Posterior vena cava (tissue), 2 donors: ENCODE measurements at regions not wholly inside any gene's neighbourhood (a gene's known extent, or its start where the extent isn't known, plus 50 kb on each side); places are given as distances from the start of the nearest gene placed in this dataset.
"Not testable (repeated sequence)": the region's sequence is repeated elsewhere in the genome, so short reads cannot be mapped to it uniquely, and the experiment has no call there.

ENCODE experiments used
- DNase-seq: peaks from one replicate; pipeline ENCODE4 v3.0.0-alpha.2; 2020; ENCODE audit warnings: low spot score
- intact Hi-C, 2 donors: fragments of 100-400 bp; cut with DNase I; formaldehyde crosslinking; loops; one replicate each; pipeline versions ENCODE4 v1.14.1 to v1.14.2; 2022 to 2023
- donor health status: DM: yes; HTN: yes; CAD: no.
- donor health status: DM: yes; HTN: yes; CAD: no.

GRCh38 chr10:106396192-106396591 lies 768.3 kb downstream of the SORCS1 start:
- no peak for DNase-seq
- intact Hi-C loops: no loop called here

- no peak for DNase-seq
- intact Hi-C loops: no loop called here
These were observed 769.3 kb downstream of the SORCS1 start for GRCh38 chr10:106395041-106395749.

- DNase-seq: no peak
- intact Hi-C loops: no loop called here
These were observed 771.7 kb downstream of the SORCS1 start for GRCh38 chr10:106392778-106393177.

DNA sequence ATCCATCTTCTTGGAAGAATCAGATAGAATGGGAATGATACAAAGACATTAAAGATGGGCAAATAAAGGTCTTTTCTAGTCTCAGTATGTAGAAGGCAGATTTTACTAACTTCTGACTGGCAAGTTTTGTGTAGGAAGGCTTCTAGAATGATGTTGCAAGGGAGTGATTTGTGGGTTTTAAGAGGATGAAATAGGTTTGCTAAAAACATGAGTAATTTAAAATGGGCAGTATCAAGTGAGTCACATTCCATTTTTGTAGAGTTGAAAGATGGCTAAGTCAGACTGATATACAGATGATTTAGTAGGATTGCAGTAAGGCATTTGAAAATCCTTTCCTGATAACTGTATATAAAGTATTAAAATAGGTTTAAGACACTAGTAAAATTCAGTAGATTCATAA lies 777.4 kb downstream of the SORCS1 start:
- intact Hi-C loops: no loop called here
- no peak for DNase-seq

- intact Hi-C loops: no loop called here
- DNase-seq: no peak
These were observed 780.0 kb downstream of the SORCS1 start for GRCh38 chr10:106384496-106384895.

- intact Hi-C loops: no loop called here
- no peak for DNase-seq
These were observed 783.8 kb downstream of the SORCS1 start for GRCh38 chr10:106380706-106381105.

DNA sequence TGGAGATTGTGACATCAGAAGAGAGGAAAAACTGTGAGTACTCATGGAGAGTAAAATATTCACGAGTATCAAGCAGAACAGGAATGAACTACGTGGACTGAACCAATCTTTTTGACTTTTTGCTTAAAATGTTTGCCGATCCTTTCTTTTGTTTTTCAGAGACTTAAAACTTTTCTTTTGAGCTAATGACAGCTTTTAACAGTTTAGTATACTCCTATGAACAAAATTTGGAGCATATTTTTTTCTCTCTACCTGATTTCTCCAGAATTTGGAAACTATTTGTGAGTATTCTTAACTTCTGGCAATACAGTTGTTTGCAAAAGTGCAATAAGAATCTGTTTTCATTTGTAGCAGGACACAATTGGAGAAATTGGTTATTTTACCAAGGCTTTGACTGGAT lies 786.3 kb downstream of the SORCS1 start:
- intact Hi-C loops: no loop called here
- DNase-seq: no peak

DNA sequence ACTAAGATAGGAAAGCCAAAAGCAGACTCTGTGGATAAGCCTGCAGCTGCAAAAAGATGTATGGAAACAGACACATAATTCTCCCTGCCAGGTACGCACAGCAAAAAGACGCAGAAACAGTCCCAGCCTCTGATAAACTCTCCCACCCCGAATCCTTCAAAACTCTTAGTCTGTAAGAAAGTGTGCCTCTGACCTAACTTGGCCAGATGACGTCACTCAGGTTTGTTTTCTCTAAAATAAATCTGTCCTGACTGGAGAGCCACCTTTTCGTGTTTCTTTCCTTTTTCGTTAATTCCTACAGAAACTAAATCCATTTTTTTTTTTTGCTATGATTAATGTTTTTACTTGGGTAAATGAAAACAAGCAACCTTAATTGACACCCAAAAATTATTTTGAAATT lies 793.8 kb downstream of the SORCS1 start:
- DNase-seq: no peak
- intact Hi-C loops: no loop called here

GRCh38 chr10:106360870-106361269 lies 803.6 kb downstream of the SORCS1 start:
- intact Hi-C loops: no loop called here
- no peak for DNase-seq

DNA sequence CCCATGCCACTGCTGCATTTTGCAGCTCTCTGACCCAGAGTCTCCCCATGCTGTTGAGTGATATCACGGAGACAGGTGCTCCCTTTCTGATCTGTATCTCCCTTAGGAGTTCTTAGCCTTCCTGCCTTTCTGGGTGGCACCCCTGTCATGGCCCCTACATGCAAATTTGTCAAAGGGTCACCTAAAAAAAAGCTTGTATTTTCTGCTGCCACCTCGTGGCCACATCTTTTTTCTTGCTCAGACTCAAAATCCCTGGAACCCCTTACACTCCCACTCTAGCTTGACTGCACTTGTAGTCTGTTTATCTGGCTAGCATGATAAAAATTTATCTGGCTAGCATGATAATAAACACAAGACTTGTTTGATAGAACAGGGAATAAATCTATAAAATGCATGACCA lies 809.1 kb downstream of the SORCS1 start:
- no peak for DNase-seq
- intact Hi-C loops: no loop called here

DNA sequence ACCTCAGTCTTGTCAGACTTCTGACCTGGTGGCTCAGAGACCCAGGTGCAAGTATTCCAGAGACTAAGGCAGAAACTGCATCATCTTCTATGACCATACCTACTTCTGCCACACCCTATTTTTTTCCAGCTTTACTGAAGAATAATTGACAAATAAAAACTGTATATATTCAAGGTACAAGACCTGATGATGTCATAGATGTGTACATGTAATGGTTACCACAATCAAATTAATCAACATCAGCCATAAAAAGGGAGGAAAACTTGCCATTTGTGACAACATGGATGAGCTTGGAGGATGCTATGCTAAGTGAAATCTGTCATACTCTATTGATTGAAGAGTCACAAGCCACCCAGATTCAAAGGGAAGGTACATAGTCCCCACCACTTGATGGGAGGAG lies 815.6 kb downstream of the SORCS1 start:
- intact Hi-C loops: no loop called here
- DNase-seq: no peak

- DNase-seq: no peak
- intact Hi-C loops: no loop called here
These were observed 817.0 kb downstream of the SORCS1 start for GRCh38 chr10:106347547-106347946.

GRCh38 chr10:106343539-106343938 lies 821.0 kb downstream of the SORCS1 start:
- DNase-seq, intact Hi-C loops: not testable (repeated sequence)

DNA sequence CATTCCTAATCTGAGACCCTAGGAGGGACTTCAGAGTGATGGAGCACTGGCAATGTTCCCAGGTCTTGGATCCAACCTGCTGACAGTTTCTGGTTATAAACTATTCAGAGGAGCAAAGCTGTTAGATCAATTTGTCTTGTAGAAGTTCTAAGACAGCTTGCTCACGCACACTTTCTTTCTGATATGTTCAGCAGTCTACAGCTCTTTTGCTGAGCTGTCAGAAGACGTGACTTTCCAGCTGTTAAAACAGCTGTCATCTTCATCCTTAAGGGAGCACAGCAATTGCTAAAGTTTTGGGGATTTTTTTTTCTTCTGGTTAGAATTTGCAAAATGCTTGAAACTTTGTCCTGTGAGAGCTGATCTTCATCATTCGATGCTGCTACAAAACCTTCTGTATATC lies 823.1 kb downstream of the SORCS1 start:
- no peak for DNase-seq
- intact Hi-C loops: no loop called here

DNA sequence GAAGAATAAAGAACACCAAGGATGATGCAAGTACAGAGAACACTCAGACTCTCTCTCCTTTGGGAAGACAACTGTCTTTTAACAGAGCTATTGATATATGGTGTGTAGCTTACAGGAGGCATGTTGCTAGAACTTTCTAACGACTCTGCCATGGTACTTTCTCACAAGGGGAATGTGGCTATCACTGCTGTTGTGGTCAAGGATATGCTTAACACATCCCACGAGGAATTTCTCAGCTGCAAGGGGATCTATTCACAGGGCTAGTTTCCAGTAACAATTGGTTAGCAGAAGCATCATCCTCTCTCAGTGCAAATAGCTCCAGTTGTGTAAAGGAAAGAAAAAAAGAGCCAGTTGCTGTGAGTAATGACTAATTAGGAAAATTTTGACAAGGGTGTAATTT lies 826.0 kb downstream of the SORCS1 start:
- intact Hi-C loops: no loop called here
- no peak for DNase-seq

GRCh38 chr10:106336874-106337273 lies 827.6 kb downstream of the SORCS1 start:
- DNase-seq: no peak
- intact Hi-C loops: no loop called here

GRCh38 chr10:106327747-106328146 lies 836.8 kb downstream of the SORCS1 start:
- intact Hi-C loops: no loop called here
- DNase-seq: no peak

DNA sequence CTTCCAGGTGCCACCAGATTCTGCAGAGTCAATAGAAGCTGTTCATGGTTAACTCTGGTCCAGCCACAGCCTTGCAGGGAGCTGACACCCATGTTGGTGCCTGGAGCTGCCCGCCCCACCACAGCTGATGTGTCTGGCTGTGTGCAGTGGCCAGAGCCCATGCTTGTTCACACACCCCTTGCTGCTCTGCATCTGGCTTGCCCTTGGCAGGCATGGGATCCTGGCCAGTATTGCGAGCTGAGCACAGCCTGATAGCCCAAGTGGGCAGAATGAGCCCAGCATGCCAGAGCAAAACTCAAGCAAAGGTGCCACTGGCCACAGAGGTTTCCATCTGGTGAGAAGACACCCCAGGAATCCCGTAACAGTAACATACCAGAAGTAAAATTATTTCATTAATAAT lies 843.6 kb downstream of the SORCS1 start:
- DNase-seq: no peak
- intact Hi-C loops: no loop called here

GRCh38 chr10:106320078-106320477 lies 844.4 kb downstream of the SORCS1 start:
- intact Hi-C loops: no loop called here

DNA sequence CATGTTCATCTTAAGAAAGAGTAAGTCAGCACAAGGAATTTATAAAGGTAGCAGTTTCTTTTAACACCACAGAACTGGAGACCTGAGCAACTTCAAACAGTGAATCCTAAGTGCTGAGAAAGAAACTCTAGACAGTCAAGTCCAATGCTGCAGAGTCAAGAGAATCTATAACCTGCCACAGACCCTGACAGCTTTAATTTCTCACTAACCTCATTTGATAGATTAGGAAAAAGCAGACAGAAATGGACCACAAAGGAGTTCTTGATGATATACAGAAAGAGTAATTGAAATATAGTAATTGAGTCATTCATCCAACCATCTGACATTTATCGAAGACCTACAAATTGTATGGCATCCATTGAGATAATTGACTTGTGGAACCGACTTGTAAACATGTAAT lies 847.0 kb downstream of the SORCS1 start:
- no peak for DNase-seq
- intact Hi-C loops: no loop called here

More at GRCh38 chr10:106320078-106320477, 844.4 kb downstream of the SORCS1 start:
- peak; percentile 54 for DNase-seq

GRCh38 chr10:106313041-106313440 lies 851.5 kb downstream of the SORCS1 start:
- DNase-seq: no peak
- intact Hi-C loops: no loop called here

DNA sequence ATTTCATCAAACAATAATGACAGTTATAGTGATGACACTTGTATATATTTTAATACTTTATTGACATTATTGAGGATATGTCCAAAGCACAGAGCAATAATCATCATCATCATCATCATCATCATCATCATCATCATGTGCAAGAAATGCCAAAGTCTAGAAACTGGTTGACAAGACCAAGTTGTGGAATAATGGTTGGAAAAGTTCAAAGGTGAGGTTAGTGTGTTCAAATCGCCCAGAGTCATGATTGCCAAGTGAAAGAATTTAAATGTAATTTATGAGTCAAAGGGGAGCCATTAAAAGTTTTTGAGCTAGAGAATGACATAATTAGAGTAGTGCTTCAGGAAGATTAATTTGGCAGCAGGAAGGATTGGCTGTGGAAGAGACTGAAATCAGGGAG lies 852.4 kb downstream of the SORCS1 start:
- no peak for DNase-seq
- intact Hi-C loops: no loop called here
